ENCODE measurements at regions not wholly inside any gene's neighbourhood (a gene's known extent, or its start where the extent isn't known, plus 50 kb on each side); places are given as distances from the start of the nearest gene placed in this dataset.
A peak's percentile ranks its signal among the peaks of the same experiment; 100 is the strongest.

GRCh38 chr15:94177112-94177511 lies 54.2 kb upstream of the MCTP2 start:
- no peak for DNase-seq (ENCODE audit: low spot score)

GRCh38 chr15:94175420-94175819 lies 55.9 kb upstream of the MCTP2 start:
- no peak for DNase-seq (ENCODE audit: low spot score)

- no peak for DNase-seq (ENCODE audit: low spot score)
Observed at GRCh38 chr15:94174399-94174802, 57.0 kb upstream of the MCTP2 start.

GRCh38 chr15:94168250-94168649 lies 63.1 kb upstream of the MCTP2 start:
- no peak for DNase-seq (ENCODE audit: low spot score)

GRCh38 chr15:94164971-94165370 lies 66.4 kb upstream of the MCTP2 start:
- DNase-seq (ENCODE audit: low spot score): no peak

GRCh38 chr15:94164202-94164807 lies 67.1 kb upstream of the MCTP2 start:
- DNase-seq (ENCODE audit: low spot score): no peak

- DNase-seq (ENCODE audit: low spot score): no peak
Observed at GRCh38 chr15:94162939-94163338, 68.4 kb upstream of the MCTP2 start.

- no peak for DNase-seq (ENCODE audit: low spot score)
Observed at GRCh38 chr15:94154255-94154654, 77.1 kb upstream of the MCTP2 start.

GRCh38 chr15:94145046-94145445 lies 86.3 kb upstream of the MCTP2 start:
- DNase-seq (ENCODE audit: low spot score): no peak

GRCh38 chr15:94141802-94142201 lies 89.6 kb upstream of the MCTP2 start:
- no peak for DNase-seq (ENCODE audit: low spot score)

- DNase-seq (ENCODE audit: low spot score): no peak
Observed at GRCh38 chr15:94135486-94136147, 95.7 kb upstream of the MCTP2 start.

- no peak for DNase-seq (ENCODE audit: low spot score)
Observed at GRCh38 chr15:94131875-94132274, 99.5 kb upstream of the MCTP2 start.

- DNase-seq (ENCODE audit: low spot score): no peak
Observed at GRCh38 chr15:94130504-94130903, 100.9 kb upstream of the MCTP2 start.

- DNase-seq (ENCODE audit: low spot score): no peak
Observed at GRCh38 chr15:94127006-94127405, 104.4 kb upstream of the MCTP2 start.

- no peak for DNase-seq (ENCODE audit: low spot score)
Observed at GRCh38 chr15:94125698-94126097, 105.7 kb upstream of the MCTP2 start.

GRCh38 chr15:94125156-94125555 lies 106.2 kb upstream of the MCTP2 start:
- DNase-seq (ENCODE audit: low spot score): no peak

- no peak for DNase-seq (ENCODE audit: low spot score)
Observed at GRCh38 chr15:94122516-94122915, 108.8 kb upstream of the MCTP2 start.

- DNase-seq (ENCODE audit: low spot score): peak; percentile 69
Observed at GRCh38 chr15:94119923-94120775, 111.2 kb upstream of the MCTP2 start.

- DNase-seq (ENCODE audit: low spot score): no peak
Observed at GRCh38 chr15:94119298-94119811, 112.0 kb upstream of the MCTP2 start.

GRCh38 chr15:94110476-94111130 lies 120.8 kb upstream of the MCTP2 start:
- no peak for DNase-seq (ENCODE audit: low spot score)

- no peak for DNase-seq (ENCODE audit: low spot score)
Observed at GRCh38 chr15:94107652-94108051, 123.7 kb upstream of the MCTP2 start.

- DNase-seq (ENCODE audit: low spot score): no peak
Observed at GRCh38 chr15:94105760-94106159, 125.6 kb upstream of the MCTP2 start.
